PC-3 (cell line): ENCODE measurements at regions not wholly inside any gene's neighbourhood (a gene's known extent, or its start where the extent isn't known, plus 50 kb on each side); places are given as distances from the start of the nearest gene placed in this dataset.

ENCODE experiments used
- ATAC-seq: fragments of 200-7000 bp; cut with Tn5 transposase; 2 replicates; pipeline ENCODE4 v1.9.1; 2020; ENCODE audit warnings: mild to moderate bottlenecking, moderate library complexity
- BruUV-seq: library from RNA; stranded (reverse); fragments of 400-500 nt; replicated peaks from 2 replicates; lab custom pipeline; 2021; lab: Mats Ljungman, UMichigan
- CTCF ChIA-PET: fragments of 300-600 bp; sonication (Branson Sonifier 250); formaldehyde crosslinking; loops from one replicate; lab custom pipeline; 2022; ENCODE audit warnings: antibody characterized with exemption; lab: Charles Lee
- POLR2A ChIA-PET: fragments of 300-600 bp; sonication (Branson Sonifier 250); formaldehyde crosslinking; loops from one replicate; lab custom pipeline; 2022; ENCODE audit warnings: antibody characterized with exemption; ENCODE audit not compliant: unreplicated experiment; lab: Charles Lee
- DNase-seq: peaks from one replicate; pipeline ENCODE4 v3.0.0-alpha.2; 2015
- H2AFZ ChIP-seq: fragments of 300-600 bp; sonication (generic); 2 replicates; pipeline ENCODE4 v1.6.0; 2016; ENCODE audit warnings: antibody characterized with exemption, low read length
- H3F3A ChIP-seq: fragments of 300-600 bp; sonication (generic); one replicate; pipeline ENCODE4 v1.6.0; 2017; ENCODE audit warnings: antibody characterized with exemption, low read length, control low read depth, mild to moderate bottlenecking; ENCODE audit not compliant: unreplicated experiment
- H3K27ac ChIP-seq: fragments of 300-600 bp; sonication (generic); 2 replicates; pipeline ENCODE4 v1.5.1; 2016; ENCODE audit warnings: mild to moderate bottlenecking, low read length
- H3K27me3 ChIP-seq: fragments of 300-600 bp; sonication (generic); 2 replicates; pipeline ENCODE4 v1.6.1; 2016; ENCODE audit warnings: low read length, mixed read lengths
- H3K36me3 ChIP-seq: fragments of 300-600 bp; sonication (generic); 2 replicates; pipeline ENCODE4 v1.6.1; 2016; ENCODE audit warnings: low read depth, mixed run types, low read length, mixed read lengths
- H3K4me1 ChIP-seq: fragments of 300-600 bp; sonication (generic); 2 replicates; pipeline ENCODE4 v1.5.1; 2016; ENCODE audit warnings: low read length; ENCODE audit not compliant: insufficient read depth
- H3K4me2 ChIP-seq: fragments of 300-600 bp; sonication (generic); 2 replicates; pipeline ENCODE4 v1.6.0; 2016; ENCODE audit warnings: low read length
- H3K4me3 ChIP-seq: fragments of 300-600 bp; sonication (generic); 2 replicates; pipeline ENCODE4 v1.5.1; 2016; ENCODE audit warnings: mild to moderate bottlenecking, low read length, mixed read lengths
- H3K79me2 ChIP-seq: fragments of 300-600 bp; sonication (generic); 2 replicates; pipeline ENCODE4 v1.6.1; 2017; ENCODE audit warnings: low read length, mixed read lengths
- H3K9ac ChIP-seq: fragments of 300-600 bp; sonication (generic); 2 replicates; pipeline ENCODE4 v1.6.0; 2016; ENCODE audit warnings: mild to moderate bottlenecking, low read length
- H3K9me2 ChIP-seq: fragments of 300-600 bp; sonication (generic); replicated peaks from 2 replicates; pipeline ENCODE4 v1.6.1; 2016; ENCODE audit warnings: mixed run types, low read length, mixed read lengths
- H3K9me3 ChIP-seq: fragments of 300-600 bp; sonication (generic); 2 replicates; pipeline ENCODE4 v1.6.1; 2016; ENCODE audit warnings: low read length, mixed read lengths
- H4K20me1 ChIP-seq: fragments of 300-600 bp; sonication (generic); 2 replicates; pipeline ENCODE4 v1.6.1; 2016; ENCODE audit warnings: low read length, mixed read lengths
- CTCF ChIP-seq: fragments of 300-600 bp; sonication (generic); conservative IDR thresholded peaks from 2 replicates; pipeline ENCODE4 v1.5.1; 2017; ENCODE audit warnings: antibody characterized with exemption, low read depth, mild to moderate bottlenecking, low read length
- EZH2 ChIP-seq: fragments of 300-600 bp; sonication (generic); IDR thresholded peaks from one replicate; pipeline ENCODE4 v1.6.1; 2017; ENCODE audit warnings: antibody characterized with exemption, mild to moderate bottlenecking, low read length; ENCODE audit not compliant: unreplicated experiment
- EZH2phosphoT487 ChIP-seq: fragments of 300-600 bp; sonication (generic); IDR thresholded peaks from 2 replicates; pipeline ENCODE4 v1.6.1; 2018; ENCODE audit warnings: mild to moderate bottlenecking, antibody characterized with exemption, low read length, borderline replicate concordance
- intact Hi-C: fragments of 100-400 bp; cut with micrococcal nuclease; formaldehyde crosslinking; loops from 2 replicates; pipeline ENCODE4 v1.9.0; 2023

GRCh38 chr5:87121304-87122150 lies 146.2 kb upstream of the RASA1 start:
- CTCF ChIA-PET: no interaction called here
- no peaks in the 10 kb centered on the region for H3K79me2 ChIP-seq
- H3K4me2 ChIP-seq: peak overlapping the region; percentile 77
- TF ChIP-seq CTCF (no peak), EZH2phosphoT487 (no peak), EZH2 (no peak)
- peaks cover 16% of the 10 kb centered on the region for H3F3A ChIP-seq
- no peaks in the 10 kb centered on the region for H3K9me3 ChIP-seq
- H3K9ac ChIP-seq: peak overlapping the region; percentile 9; the same call in 1 of the 2 replicates
- H3K9me2 ChIP-seq: no peaks in the 10 kb centered on the region
- H3K4me1 ChIP-seq: peaks cover 57% of the 10 kb centered on the region
- H4K20me1 ChIP-seq: no peaks in the 10 kb centered on the region
- peak; percentile 80 for ATAC-seq
- no peaks in the 10 kb centered on the region for H3K27me3 ChIP-seq
- H3K36me3 ChIP-seq: no peaks in the 10 kb centered on the region
- DNase-seq: peak; percentile 96
- H2AFZ ChIP-seq: peak overlapping the region; percentile 18
- intact Hi-C loops: loop anchor here (1.0 to 5.0 kb wide), 4 partner anchors 22 to 271 kb away; no protein-coding TSS in a partner anchor
- BruUV-seq: no TSS peak
- peak overlapping the region; percentile 71 for H3K27ac ChIP-seq
- POLR2A ChIA-PET: interaction anchor here (0.6 kb wide), 1 partner anchor 146 kb away, joined by 37 read pairs; the partner anchor contains the start of gene RASA1
- H3K4me3 ChIP-seq: peak overlapping the region; percentile 38; the same call in 1 of the 2 replicates

GRCh38 chr5:87122151-87122977 lies 145.3 kb upstream of the RASA1 start:
- peaks cover 65% of the 10 kb centered on the region for H3K4me1 ChIP-seq
- ChIA-PET POLR2A (interaction anchor here (0.6 kb wide), 1 partner anchor 29 kb away, joined by 4 read pairs; no protein-coding TSS in a partner anchor), CTCF (interaction anchor here (1.2 kb wide), 1 partner anchor 136 kb away, joined by 3 read pairs; no protein-coding TSS in a partner anchor)
- peak overlapping the region; percentile 19; the same call in 1 of the 2 replicates for H3K4me3 ChIP-seq
- no peaks in the 10 kb centered on the region for H4K20me1 ChIP-seq
- no peaks in the 10 kb centered on the region for H3K36me3 ChIP-seq
- no peak for TF ChIP-seq EZH2
- TF ChIP-seq EZH2phosphoT487: no peak
- TF ChIP-seq CTCF: no peak
- no peaks in the 10 kb centered on the region for H3K27me3 ChIP-seq
- ATAC-seq (no peak), DNase-seq (no peak)
- H3K9me3 ChIP-seq: no peaks in the 10 kb centered on the region
- H3K9ac ChIP-seq: no peak overlapping the region
- peak overlapping the region; percentile 18 for H2AFZ ChIP-seq
- no peaks in the 10 kb centered on the region for H3K79me2 ChIP-seq
- peaks cover 16% of the 10 kb centered on the region for H3F3A ChIP-seq
- intact Hi-C loops: loop anchor here (5.0 kb wide), 1 partner anchor 270 kb away; no protein-coding TSS in a partner anchor
- peak overlapping the region; percentile 71 for H3K27ac ChIP-seq
- H3K9me2 ChIP-seq: no peaks in the 10 kb centered on the region
- no TSS peak for BruUV-seq
- H3K4me2 ChIP-seq: peak overlapping the region; percentile 77
